OCI-LY1 (cell line): ENCODE measurements at regions not wholly inside any gene's neighbourhood (a gene's known extent, or its start where the extent isn't known, plus 50 kb on each side); places are given as distances from the start of the nearest gene placed in this dataset.

Source experiments
- EZH2 ChIP-seq: fragments of 200-600 bp; sonication (generic), shearing (Covaris generic); IDR thresholded peaks from 2 replicates; pipeline ENCODE4 v1.8.0; 2017; ENCODE audit warnings: borderline replicate concordance, mixed run types, mild to moderate bottlenecking, antibody characterized with exemption, low read length, moderate library complexity, mixed read lengths
- TF ChIP-seq, protein P1 (sequence below): fragments of 200-600 bp; sonication (generic), shearing (Covaris generic); IDR thresholded peaks from 2 replicates; pipeline ENCODE4 v1.5.1; 2017; ENCODE audit warnings: mild to moderate bottlenecking, antibody characterized with exemption, low read length, moderate library complexity, mixed read lengths

DNA sequence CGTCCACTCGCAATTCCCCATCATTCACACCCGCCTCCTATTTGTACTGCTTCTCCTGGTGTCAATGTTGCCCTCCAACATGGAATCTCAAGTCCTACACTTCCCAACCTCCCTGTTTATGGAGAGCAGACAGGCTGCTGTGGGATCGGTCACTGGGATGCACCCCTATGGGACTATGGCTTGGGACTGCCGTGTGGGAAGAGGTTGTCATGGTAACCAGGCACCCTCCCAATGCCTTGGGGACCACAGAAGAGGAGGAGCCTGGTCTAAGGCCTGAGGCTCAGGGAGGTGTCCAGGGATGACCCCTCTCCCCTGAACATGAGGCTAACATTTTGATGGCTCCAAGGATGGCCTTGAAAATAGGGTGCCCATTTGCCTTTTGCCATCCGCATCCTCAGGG, 116.6 kb upstream of the CST7 start:
- TF ChIP-seq, protein P1, sequence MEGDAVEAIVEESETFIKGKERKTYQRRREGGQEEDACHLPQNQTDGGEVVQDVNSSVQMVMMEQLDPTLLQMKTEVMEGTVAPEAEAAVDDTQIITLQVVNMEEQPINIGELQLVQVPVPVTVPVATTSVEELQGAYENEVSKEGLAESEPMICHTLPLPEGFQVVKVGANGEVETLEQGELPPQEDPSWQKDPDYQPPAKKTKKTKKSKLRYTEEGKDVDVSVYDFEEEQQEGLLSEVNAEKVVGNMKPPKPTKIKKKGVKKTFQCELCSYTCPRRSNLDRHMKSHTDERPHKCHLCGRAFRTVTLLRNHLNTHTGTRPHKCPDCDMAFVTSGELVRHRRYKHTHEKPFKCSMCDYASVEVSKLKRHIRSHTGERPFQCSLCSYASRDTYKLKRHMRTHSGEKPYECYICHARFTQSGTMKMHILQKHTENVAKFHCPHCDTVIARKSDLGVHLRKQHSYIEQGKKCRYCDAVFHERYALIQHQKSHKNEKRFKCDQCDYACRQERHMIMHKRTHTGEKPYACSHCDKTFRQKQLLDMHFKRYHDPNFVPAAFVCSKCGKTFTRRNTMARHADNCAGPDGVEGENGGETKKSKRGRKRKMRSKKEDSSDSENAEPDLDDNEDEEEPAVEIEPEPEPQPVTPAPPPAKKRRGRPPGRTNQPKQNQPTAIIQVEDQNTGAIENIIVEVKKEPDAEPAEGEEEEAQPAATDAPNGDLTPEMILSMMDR = no peak
- TF ChIP-seq EZH2 = no peak
